Activated CD8-positive, alpha-beta T cell treated with anti-CD3 and anti-CD28 coated beads for 36 hours (primary cell): ENCODE measurements at regions not wholly inside any gene's neighbourhood (a gene's known extent, or its start where the extent isn't known, plus 50 kb on each side); places are given as distances from the start of the nearest gene placed in this dataset.

ENCODE experiments used
- ATAC-seq: fragments of 200-7000 bp; cut with Tn5 transposase; one replicate; pipeline ENCODE4 v1.10.0; 2021; ENCODE audit warnings: mild to moderate bottlenecking, moderate library complexity
- CTCF ChIA-PET: fragments of 350-600 bp; sonication (Branson Sonifier 250); formaldehyde crosslinking; loops from one replicate; lab custom pipeline; 2021; ENCODE audit warnings: antibody characterized with exemption; lab: Charles Lee
- POLR2A ChIA-PET: fragments of 350-600 bp; sonication (Branson Sonifier 250); formaldehyde crosslinking; loops from one replicate; lab custom pipeline; 2021; ENCODE audit warnings: antibody characterized with exemption; lab: Charles Lee
- DNase-seq: peaks from one replicate; pipeline ENCODE4 v3.0.0-alpha.2; 2020
- H3K27ac Mint-ChIP-seq: one replicate; pipeline ENCODE4 v1.8.0; 2021; ENCODE audit warnings: mild to moderate bottlenecking, mixed read lengths
- H3K27me3 Mint-ChIP-seq: one replicate; pipeline ENCODE4 v1.8.0; 2021; ENCODE audit warnings: mixed read lengths
- H3K36me3 Mint-ChIP-seq: one replicate; pipeline ENCODE4 v1.8.0; 2021; ENCODE audit warnings: low read depth, mixed read lengths
- H3K4me1 Mint-ChIP-seq: one replicate; pipeline ENCODE4 v1.8.0; 2021; ENCODE audit warnings: low read depth, mixed read lengths
- H3K4me3 Mint-ChIP-seq: one replicate; pipeline ENCODE4 v1.8.0; 2021; ENCODE audit warnings: mild to moderate bottlenecking, moderate library complexity, mixed read lengths
- H3K9me3 Mint-ChIP-seq: one replicate; pipeline ENCODE4 v1.8.0; 2021; ENCODE audit warnings: mixed read lengths
- CTCF ChIP-seq: fragments of 200-600 bp; IDR thresholded peaks from one replicate; pipeline ENCODE4 v1.8.0; 2022; ENCODE audit warnings: antibody characterized with exemption, mild to moderate bottlenecking
- intact Hi-C: fragments of 100-400 bp; cut with micrococcal nuclease; formaldehyde crosslinking; loops from one replicate; pipeline ENCODE4 v1.10.0; 2022

GRCh38 chr22:48895336-48895735 lies 932.3 kb downstream of the BRD1 start:
- Mint-ChIP-seq H3K36me3 (no peaks in the 10 kb centered on the region), H3K27me3 (peaks cover 12% of the 10 kb centered on the region), H3K4me3 (no peak overlapping the region), H3K27ac (no peak overlapping the region), H3K9me3 (no peaks in the 10 kb centered on the region), H3K4me1 (no peaks in the 10 kb centered on the region)
- intact Hi-C loops, result no loop called here
- ATAC-seq (no peak), DNase-seq (no peak)
- TF ChIP-seq CTCF, result no peak
- ChIA-PET CTCF (no interaction called here), POLR2A (no interaction called here)

GRCh38 chr22:48894804-48895250 lies 932.8 kb downstream of the BRD1 start:
- no peaks in the 10 kb centered on the region for H3K36me3 Mint-ChIP-seq
- no peak overlapping the region for H3K4me3 Mint-ChIP-seq
- no peak overlapping the region for H3K27ac Mint-ChIP-seq
- POLR2A ChIA-PET, result no interaction called here
- H3K4me1 Mint-ChIP-seq, result no peaks in the 10 kb centered on the region
- peaks cover 12% of the 10 kb centered on the region for H3K27me3 Mint-ChIP-seq
- TF ChIP-seq CTCF, result no peak
- no peak for ATAC-seq
- CTCF ChIA-PET, result interaction anchor here (1.0 kb wide), 1 partner anchor 29 kb away, joined by 3 read pairs; no protein-coding TSS in a partner anchor
- intact Hi-C loops, result no loop called here
- H3K9me3 Mint-ChIP-seq, result no peaks in the 10 kb centered on the region
- no peak for DNase-seq

GRCh38 chr22:48894064-48894671 lies 933.5 kb downstream of the BRD1 start:
- peaks cover 12% of the 10 kb centered on the region for H3K27me3 Mint-ChIP-seq
- POLR2A ChIA-PET, result no interaction called here
- intact Hi-C loops, result no loop called here
- DNase-seq, result peak; percentile 16
- CTCF ChIA-PET, result interaction anchor here (1.0 kb wide), 1 partner anchor 28 kb away, joined by 3 read pairs; no protein-coding TSS in a partner anchor
- ATAC-seq, result no peak
- H3K9me3 Mint-ChIP-seq, result no peaks in the 10 kb centered on the region
- H3K36me3 Mint-ChIP-seq, result no peaks in the 10 kb centered on the region
- no peak overlapping the region for H3K27ac Mint-ChIP-seq
- peak; percentile 20 for TF ChIP-seq CTCF
- no peaks in the 10 kb centered on the region for H3K4me1 Mint-ChIP-seq
- H3K4me3 Mint-ChIP-seq, result no peak overlapping the region

DNA sequence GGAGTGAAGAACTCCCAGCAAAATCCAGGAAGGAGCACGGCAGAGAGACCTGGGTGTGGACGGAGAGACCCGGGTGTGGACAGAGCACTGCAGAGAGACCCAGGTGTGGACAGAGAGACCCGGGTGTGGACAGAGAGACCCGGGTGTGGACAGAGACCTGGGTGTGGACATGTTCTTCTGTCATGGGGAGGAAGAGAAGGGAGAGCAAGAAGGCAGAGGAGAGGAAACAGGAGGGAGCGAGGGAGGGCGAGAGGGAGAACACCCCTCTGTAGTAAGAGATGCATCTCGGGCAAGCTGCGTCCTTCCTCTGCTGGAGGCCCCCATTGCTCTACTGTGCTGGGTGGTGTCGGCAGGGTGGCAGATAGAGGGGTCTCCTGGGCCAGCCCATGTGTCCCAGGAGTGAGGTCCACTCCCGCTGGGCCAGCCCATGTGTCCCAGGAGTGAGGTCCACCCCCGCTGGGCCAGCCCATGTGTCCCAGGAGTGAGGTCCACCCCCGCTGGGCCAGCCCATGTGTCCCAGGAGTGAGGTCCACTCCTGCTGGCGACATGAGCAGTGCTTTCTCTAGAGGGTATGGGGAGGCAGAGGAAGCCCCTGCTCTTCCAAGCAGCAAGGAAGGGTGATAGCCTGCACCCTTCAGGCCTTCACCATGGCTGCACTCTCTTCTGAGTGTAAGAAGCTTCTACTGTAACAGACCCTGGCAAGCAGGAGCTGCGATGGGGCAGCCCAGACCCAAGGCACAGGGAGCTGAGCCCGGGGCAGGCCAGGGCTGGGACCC lies 934.2 kb downstream of the BRD1 start:
- Mint-ChIP-seq H3K4me3 (no peak overlapping the region), H3K27me3 (peaks cover 12% of the 10 kb centered on the region), H3K36me3 (no peaks in the 10 kb centered on the region), H3K9me3 (no peaks in the 10 kb centered on the region), H3K4me1 (no peaks in the 10 kb centered on the region), H3K27ac (no peak overlapping the region)
- DNase-seq (no peak), ATAC-seq (no peak)
- CTCF ChIA-PET, result no interaction called here
- TF ChIP-seq CTCF, result no peak
- POLR2A ChIA-PET, result no interaction called here
- intact Hi-C loops, result no loop called here
